ENCODE measurements at regions not wholly inside any gene's neighbourhood (a gene's known extent, or its start where the extent isn't known, plus 50 kb on each side); places are given as distances from the start of the nearest gene placed in this dataset.

GRCh38 chr10:62453274-62453673 is 79.1 kb downstream of the ZNF365 start:
- DNase-seq, result no peak

GRCh38 chr10:62454687-62455397 is 80.7 kb downstream of the ZNF365 start:
- no peak for DNase-seq

GRCh38 chr10:62456611-62457101 is 82.5 kb downstream of the ZNF365 start:
- no peak for DNase-seq

GRCh38 chr10:62457196-62457595 is 83.0 kb downstream of the ZNF365 start:
- DNase-seq, result no peak

- no peak for DNase-seq
These were observed 83.4 kb downstream of the ZNF365 start for GRCh38 chr10:62457598-62457997.

DNA sequence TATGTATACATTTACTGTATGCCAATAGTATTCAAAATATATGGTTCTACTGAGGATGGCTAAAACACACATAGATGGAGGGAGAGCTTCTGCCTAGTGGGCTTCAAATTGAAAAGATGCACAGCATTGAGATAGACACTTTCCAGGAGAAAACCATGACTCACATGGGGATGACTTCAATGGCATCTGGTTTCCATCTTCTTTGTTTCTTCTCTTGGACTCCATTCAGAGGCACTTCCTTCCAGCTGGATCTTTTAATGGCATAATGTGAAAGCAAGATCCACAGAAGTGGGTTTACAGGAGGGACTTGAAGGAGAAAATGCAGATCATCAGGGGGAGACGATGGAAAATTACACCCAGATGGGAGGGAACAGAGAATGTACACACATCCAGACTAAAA is 84.9 kb downstream of the ZNF365 start:
- DNase-seq, result no peak

DNA sequence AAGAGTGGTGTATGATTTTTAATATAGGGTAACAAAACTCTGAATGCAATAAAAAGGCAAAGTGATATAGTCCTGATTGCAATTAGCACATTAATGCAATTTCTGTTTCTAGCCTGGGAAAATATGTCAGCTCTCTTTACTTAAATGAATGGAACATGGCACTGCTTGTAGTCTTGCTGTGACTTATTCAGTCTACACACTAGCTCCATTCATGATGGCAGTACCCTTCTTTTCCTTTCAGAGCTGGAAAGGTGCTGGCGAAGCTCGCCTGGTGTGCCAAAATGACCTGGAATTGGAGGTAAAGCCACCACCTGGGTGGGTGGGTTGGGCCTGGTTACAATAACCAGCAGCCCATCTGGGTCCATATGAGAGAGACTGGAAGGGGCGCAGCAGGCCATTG is 85.3 kb downstream of the ZNF365 start:
- no peak for DNase-seq

- no peak for DNase-seq
These were observed 86.2 kb downstream of the ZNF365 start for GRCh38 chr10:62460393-62460792.

DNA sequence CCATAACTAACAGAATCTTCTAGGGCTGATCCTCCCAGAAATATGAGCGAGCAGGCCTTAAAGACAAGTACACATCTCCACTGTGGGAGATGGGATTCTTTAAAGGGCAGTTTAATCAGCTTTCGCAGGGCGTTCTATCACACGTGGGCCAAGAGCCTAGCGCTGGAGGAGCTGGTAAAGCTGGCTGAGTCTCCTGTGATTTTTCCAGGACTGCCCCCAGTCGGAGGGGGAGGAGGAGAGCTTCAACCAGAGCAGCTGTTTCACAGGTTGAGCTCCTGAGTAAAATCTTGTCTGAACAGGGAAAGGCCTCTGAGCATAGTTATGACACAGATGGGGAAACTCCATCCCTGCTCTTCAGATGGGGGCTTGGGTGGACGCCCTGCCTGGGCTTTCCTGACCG is 87.0 kb downstream of the ZNF365 start:
- no peak for DNase-seq

DNA sequence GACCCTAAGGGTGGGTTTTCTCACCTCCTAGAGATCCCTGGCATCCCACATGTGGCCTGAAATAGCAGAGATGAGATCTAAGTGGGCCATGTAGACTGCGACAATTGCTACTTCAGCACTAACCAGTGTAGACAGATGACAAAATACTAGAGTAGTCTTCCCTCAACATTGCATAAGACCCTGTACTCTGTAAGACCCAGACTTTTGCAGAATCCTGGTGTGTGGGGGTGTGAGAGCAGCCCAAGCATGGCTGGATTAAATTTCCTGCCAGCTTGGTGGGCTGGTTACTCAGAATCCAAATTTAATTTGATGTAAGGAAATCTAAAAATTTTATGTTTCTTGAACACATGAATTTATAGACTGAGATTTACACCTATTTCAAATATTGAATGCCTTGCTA is 88.3 kb downstream of the ZNF365 start:
- DNase-seq, result no peak

DNA sequence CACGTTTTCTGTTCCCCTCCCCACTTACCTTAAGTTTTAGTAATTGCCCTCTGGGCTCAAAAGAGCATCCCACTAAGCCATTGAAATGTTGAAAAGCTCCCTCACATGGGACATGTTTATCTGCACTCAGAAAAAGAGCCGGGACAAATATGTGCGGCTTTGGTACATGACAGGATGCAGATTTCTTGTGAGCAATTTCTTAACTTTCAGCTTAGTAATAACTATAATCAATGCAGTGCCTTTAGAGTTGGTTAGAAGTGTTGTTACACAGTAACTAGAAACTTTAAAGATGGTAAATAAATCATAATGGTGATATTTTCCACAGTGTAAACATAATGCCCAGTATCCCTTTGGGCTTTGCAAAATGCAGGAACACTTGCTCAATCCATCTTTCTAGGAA is 89.2 kb downstream of the ZNF365 start:
- no peak for DNase-seq

DNA sequence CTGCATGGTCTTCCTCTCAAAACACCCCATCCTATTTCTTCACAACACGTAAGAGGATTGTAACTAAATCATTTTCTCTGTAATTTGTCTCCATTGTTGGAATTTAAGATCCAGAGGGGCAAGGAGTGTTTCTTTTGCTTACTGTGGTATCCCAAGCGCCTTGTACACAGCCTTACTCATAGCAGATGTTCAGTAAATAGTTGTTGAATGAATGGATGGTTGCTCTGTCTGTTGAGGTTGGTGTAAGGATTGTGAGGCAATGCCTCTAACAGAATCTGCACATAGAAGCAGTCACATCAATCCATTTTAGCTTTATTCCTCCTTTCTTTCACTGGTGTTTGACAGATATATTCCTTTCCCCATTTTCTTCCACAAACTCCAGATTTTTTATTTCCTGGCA is 90.1 kb downstream of the ZNF365 start:
- DNase-seq, result no peak

GRCh38 chr10:62466590-62466989 is 92.4 kb downstream of the ZNF365 start:
- DNase-seq, result no peak

DNA sequence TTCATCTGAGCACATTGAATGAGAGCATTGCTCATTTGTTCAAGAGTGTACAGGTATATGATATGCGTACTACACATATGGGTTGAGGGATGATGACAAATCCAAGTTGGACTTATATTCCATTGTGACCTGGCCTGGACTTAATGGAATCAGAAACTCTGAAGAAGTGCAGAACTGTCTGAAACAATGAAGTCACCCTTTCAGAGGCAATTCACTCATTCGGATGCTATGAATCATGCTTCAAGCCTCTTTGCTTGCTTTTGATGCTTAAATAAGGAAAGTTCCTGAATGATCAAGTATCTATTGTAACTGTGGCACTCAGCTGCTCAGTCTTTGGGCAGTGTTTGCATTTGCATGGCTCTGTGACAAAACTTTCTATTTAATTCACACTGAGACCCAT is 93.4 kb downstream of the ZNF365 start:
- no peak for DNase-seq

GRCh38 chr10:62471711-62472110 is 97.5 kb downstream of the ZNF365 start:
- no peak for DNase-seq

- no peak for DNase-seq
These were observed 99.1 kb downstream of the ZNF365 start for GRCh38 chr10:62473241-62473640.

GRCh38 chr10:62475551-62475950 is 101.4 kb downstream of the ZNF365 start:
- DNase-seq, result no peak

GRCh38 chr10:62479523-62479922 is 105.4 kb downstream of the ZNF365 start:
- no peak for DNase-seq

DNA sequence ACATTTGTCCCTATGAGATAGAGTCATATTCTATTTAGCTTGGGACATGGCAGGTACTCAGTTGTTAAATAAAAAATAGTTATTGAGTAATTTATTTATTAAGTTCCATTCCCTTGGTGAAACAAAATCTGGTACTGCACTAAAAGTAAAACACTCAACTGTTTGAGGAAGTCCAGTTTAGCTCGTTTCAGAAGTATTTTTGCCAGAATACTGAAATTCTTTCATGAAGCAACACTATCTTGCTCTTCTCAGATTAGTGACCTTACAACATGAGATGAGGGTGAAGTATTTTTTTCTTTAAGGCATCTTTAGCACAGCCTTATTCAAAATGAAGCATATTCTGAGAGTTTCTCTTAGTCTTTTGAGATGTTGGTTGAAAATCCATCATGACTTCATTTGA is 106.0 kb downstream of the ZNF365 start:
- no peak for DNase-seq

GRCh38 chr10:62482581-62482980 is 108.4 kb downstream of the ZNF365 start:
- DNase-seq, result no peak

DNA sequence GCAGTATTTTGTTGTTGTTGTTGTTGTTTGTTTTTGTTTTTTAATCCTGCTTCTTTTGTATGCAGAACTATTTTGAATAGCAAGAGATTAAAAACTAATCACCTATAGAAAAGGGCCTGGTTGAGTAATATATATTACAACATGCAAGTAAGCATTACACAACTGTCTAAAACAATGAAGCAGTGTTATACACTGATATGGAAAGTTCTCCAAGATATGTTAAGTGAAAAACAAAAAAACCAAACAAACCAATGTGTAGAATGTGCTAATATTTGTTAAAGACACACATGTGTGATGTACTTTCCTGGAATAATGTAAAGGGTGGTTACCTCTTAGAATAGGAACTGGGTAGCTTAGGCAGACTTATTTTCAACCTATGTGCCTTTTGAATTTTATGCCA is 117.4 kb downstream of the ZNF365 start:
- DNase-seq, result no peak

DNA sequence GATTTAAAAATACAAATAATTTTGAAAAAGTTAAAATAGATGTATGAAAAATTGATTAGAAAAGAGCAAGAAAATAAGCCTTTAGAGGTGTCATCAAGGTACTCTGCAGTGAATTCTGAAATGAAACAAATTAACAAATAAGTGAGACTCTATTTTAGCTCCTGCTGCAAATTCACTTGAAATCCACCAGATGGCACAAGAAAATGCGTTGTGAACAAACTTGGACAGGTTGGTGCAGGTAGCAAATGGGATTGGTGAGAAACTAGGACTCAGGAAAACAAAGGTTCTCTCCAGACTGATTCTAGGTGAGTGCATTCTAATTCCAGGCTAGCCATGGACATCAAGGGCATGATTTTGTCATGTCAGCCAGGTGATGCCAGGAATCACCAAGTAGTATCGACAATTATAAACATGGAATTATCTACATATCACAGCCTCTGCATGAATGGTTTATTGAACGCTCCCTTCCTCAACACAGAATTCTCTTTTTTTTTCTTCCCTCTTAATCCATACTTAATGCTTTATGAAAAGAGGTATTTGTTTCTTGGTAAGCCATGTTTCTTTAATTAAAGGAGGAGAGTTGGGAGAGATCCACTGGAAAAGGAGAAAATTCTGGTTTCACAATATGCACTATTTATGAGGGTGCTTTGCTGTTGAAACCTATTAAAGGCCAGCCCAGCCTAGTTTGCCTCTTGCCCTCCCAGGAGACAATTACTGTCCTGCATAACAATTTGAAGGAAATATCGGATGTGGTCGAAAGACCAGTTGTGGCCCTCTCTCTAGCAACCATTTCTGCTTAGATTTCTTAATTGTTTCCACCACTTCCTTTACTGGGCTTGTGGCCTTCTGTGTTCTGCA is 118.1 kb downstream of the ZNF365 start:
- peak; percentile 33 for DNase-seq

GRCh38 chr10:62492870-62493180 is 118.7 kb downstream of the ZNF365 start:
- no peak for DNase-seq

GRCh38 chr10:62496925-62497324 is 122.8 kb downstream of the ZNF365 start:
- no peak for DNase-seq

- DNase-seq, result no peak
These were observed 124.1 kb downstream of the ZNF365 start for GRCh38 chr10:62498271-62498670.

Measured in CD4-positive, alpha-beta T cell treated with Interleukin-12 subunit alpha and Interleukin-12 subunit beta, for 1 hour (primary cell).